Naive thymus-derived CD4-positive, alpha-beta T cell (primary cell): ENCODE measurements at regions not wholly inside any gene's neighbourhood (a gene's known extent, or its start where the extent isn't known, plus 50 kb on each side); places are given as distances from the start of the nearest gene placed in this dataset.

Experiments
- ATAC-seq: fragments of 150-1000 bp; cut with Tn5 transposase; 2 replicates; pipeline ENCODE4 v1.10.0; 2021; ENCODE audit warnings: mild to moderate bottlenecking, moderate library complexity
- CTCF ChIA-PET: fragments of 350-600 bp; sonication (Branson Sonifier 250); formaldehyde crosslinking; loops from one replicate; lab custom pipeline; 2021; ENCODE audit warnings: antibody characterized with exemption; lab: Charles Lee
- POLR2A ChIA-PET: fragments of 350-600 bp; sonication (Branson Sonifier 250); formaldehyde crosslinking; loops from one replicate; lab custom pipeline; 2021; ENCODE audit warnings: antibody characterized with exemption, inconsistent platforms; lab: Charles Lee
- DNase-seq, 9 donors: peaks; one replicate each; pipeline versions ENCODE4 v3.0.0 to v3.0.0-alpha.2; 2020 to 2022; ENCODE audit warnings: mixed read lengths in 1 of 9
- H3K27ac ChIP-seq: one replicate; pipeline ENCODE4 v1.7.0; 2013; ENCODE audit warnings: mild to moderate bottlenecking, low read depth, low read length, moderate library complexity
- H3K27me3 ChIP-seq, 2 donors: one replicate each; pipeline ENCODE4 v1.7.0; 2013; ENCODE audit warnings: low read length in 2 of 2, mild to moderate bottlenecking in 2 of 2, moderate library complexity in 2 of 2; ENCODE audit not compliant: control insufficient read depth in 2 of 2, insufficient read depth in 2 of 2
- H3K36me3 ChIP-seq, 3 experiments: 1 replicate in 2 of 3; 2 replicates in 1 of 3; pipeline ENCODE4 v1.7.0; 2013; ENCODE audit warnings: low read length in 3 of 3, mild to moderate bottlenecking in 3 of 3, moderate library complexity in 1 of 3; ENCODE audit not compliant: insufficient read depth in 3 of 3, control insufficient read depth in 2 of 3
- H3K4me1 ChIP-seq, 2 donors: one replicate each; pipeline ENCODE4 v1.7.0; 2013; ENCODE audit warnings: low read length in 2 of 2, mild to moderate bottlenecking in 2 of 2, moderate library complexity in 1 of 2; ENCODE audit not compliant: control insufficient read depth in 2 of 2, insufficient read depth in 2 of 2
- H3K4me3 ChIP-seq: 2 replicates; pipeline ENCODE4 v1.7.0; 2013; ENCODE audit warnings: mild to moderate bottlenecking, low read length
- H3K9me3 ChIP-seq, 3 experiments: 1 replicate in 2 of 3; 2 replicates in 1 of 3; pipeline ENCODE4 v1.7.0; 2013; ENCODE audit warnings: low read length in 3 of 3; ENCODE audit not compliant: control insufficient read depth in 2 of 3
- H3K27ac Mint-ChIP-seq, 9 donors: one replicate each; pipeline ENCODE4 v1.8.0; 2020 to 2022; ENCODE audit warnings: mixed read lengths in 9 of 9, mild to moderate bottlenecking in 8 of 9, moderate library complexity in 5 of 9, inconsistent platforms in 2 of 9
- H3K27me3 Mint-ChIP-seq, 5 donors: one replicate each; pipeline ENCODE4 v1.8.0; 2021 to 2022; ENCODE audit warnings: mixed read lengths in 5 of 5, mild to moderate bottlenecking in 1 of 5
- H3K36me3 Mint-ChIP-seq, 5 donors: one replicate each; pipeline ENCODE4 v1.8.0; 2020 to 2022; ENCODE audit warnings: mixed read lengths in 5 of 5, mild to moderate bottlenecking in 3 of 5, inconsistent platforms in 1 of 5
- H3K4me1 Mint-ChIP-seq, 7 donors: one replicate each; pipeline ENCODE4 v1.8.0; 2020 to 2022; ENCODE audit warnings: mixed read lengths in 7 of 7, mild to moderate bottlenecking in 3 of 7, inconsistent platforms in 1 of 7
- H3K4me3 Mint-ChIP-seq, 10 donors: one replicate each; pipeline ENCODE4 v1.8.0; 2020 to 2022; ENCODE audit warnings: mild to moderate bottlenecking in 10 of 10, mixed read lengths in 10 of 10, moderate library complexity in 6 of 10, inconsistent platforms in 2 of 10
- H3K9me3 Mint-ChIP-seq, 11 donors: one replicate each; pipeline ENCODE4 v1.8.0; 2020 to 2022; ENCODE audit warnings: mixed read lengths in 11 of 11, mild to moderate bottlenecking in 4 of 11, inconsistent platforms in 1 of 11, moderate library complexity in 1 of 11
- intact Hi-C, 2 donors: fragments of 100-400 bp; cut with micrococcal nuclease; formaldehyde crosslinking; loops; one replicate each; pipeline ENCODE4 v1.15.1; 2023

GRCh38 chr6:84528201-84528600 is 236.2 kb downstream of the TBX18 start:
- Mint-ChIP-seq H3K36me3 (no peaks in the 10 kb centered on the region), H3K27ac (no peak overlapping the region), H3K4me1 (no peaks in the 10 kb centered on the region), H3K9me3 (peaks cover 0 to 22% (median 6%) of the 10 kb centered on the region in 11 donors), H3K4me3 (no peak overlapping the region), H3K27me3 (no peaks in the 10 kb centered on the region)
- Histone ChIP-seq H3K9me3 (no peaks in the 10 kb centered on the region), H3K36me3 (no peaks in the 10 kb centered on the region), H3K4me1 (no peaks in the 10 kb centered on the region), H3K27ac (no peak overlapping the region), H3K27me3 (no peaks in the 10 kb centered on the region), H3K4me3 (no peak overlapping the region)
- intact Hi-C loops, result no loop called here
- ChIA-PET CTCF (no interaction called here), POLR2A (no interaction called here)
- DNase-seq (no peak), ATAC-seq (no peak)

- Mint-ChIP-seq H3K4me1 (no peaks in the 10 kb centered on the region), H3K27ac (no peak overlapping the region), H3K27me3 (no peaks in the 10 kb centered on the region), H3K9me3 (peaks cover 0 to 19% (median 6%) of the 10 kb centered on the region in 11 donors), H3K36me3 (no peaks in the 10 kb centered on the region), H3K4me3 (no peak overlapping the region)
- POLR2A ChIA-PET, result no interaction called here
- ATAC-seq, result no peak
- no peaks in the 10 kb centered on the region for H3K9me3 ChIP-seq
- no peak for DNase-seq
- H3K36me3 ChIP-seq, result no peaks in the 10 kb centered on the region
- intact Hi-C loops, result no loop called here
- no peak overlapping the region for H3K4me3 ChIP-seq
- H3K4me1 ChIP-seq, result no peaks in the 10 kb centered on the region
- CTCF ChIA-PET, result no interaction called here
- H3K27ac ChIP-seq, result no peak overlapping the region
- H3K27me3 ChIP-seq, result no peaks in the 10 kb centered on the region
Observed at GRCh38 chr6:84526631-84527030, 237.8 kb downstream of the TBX18 start.

- Histone ChIP-seq H3K9me3 (no peaks in the 10 kb centered on the region), H3K4me3 (no peak overlapping the region), H3K4me1 (no peaks in the 10 kb centered on the region), H3K27me3 (no peaks in the 10 kb centered on the region), H3K36me3 (no peaks in the 10 kb centered on the region), H3K27ac (no peak overlapping the region)
- Mint-ChIP-seq H3K4me1 (no peaks in the 10 kb centered on the region), H3K36me3 (no peaks in the 10 kb centered on the region), H3K27me3 (no peaks in the 10 kb centered on the region), H3K4me3 (no peak overlapping the region), H3K9me3 (peaks cover 0 to 16% (median 5%) of the 10 kb centered on the region in 11 donors), H3K27ac (no peak overlapping the region)
- POLR2A ChIA-PET, result no interaction called here
- no peak for ATAC-seq
- DNase-seq, result no peak
- intact Hi-C loops, result no loop called here
- CTCF ChIA-PET, result no interaction called here
Observed at GRCh38 chr6:84525907-84526306, 238.5 kb downstream of the TBX18 start.

- H3K36me3 ChIP-seq, result no peaks in the 10 kb centered on the region
- no peak overlapping the region for H3K27ac Mint-ChIP-seq
- H3K4me1 ChIP-seq, result no peaks in the 10 kb centered on the region
- H3K27ac ChIP-seq, result no peak overlapping the region
- ATAC-seq (no peak), DNase-seq (no peak)
- ChIA-PET CTCF (no interaction called here), POLR2A (no interaction called here)
- H3K36me3 Mint-ChIP-seq, result no peaks in the 10 kb centered on the region
- no peaks in the 10 kb centered on the region for H3K4me1 Mint-ChIP-seq
- no peaks in the 10 kb centered on the region for H3K27me3 ChIP-seq
- H3K27me3 Mint-ChIP-seq, result no peaks in the 10 kb centered on the region
- intact Hi-C loops, result no loop called here
- no peaks in the 10 kb centered on the region for H3K9me3 ChIP-seq
- H3K4me3 Mint-ChIP-seq, result no peak overlapping the region
- no peak overlapping the region for H3K4me3 ChIP-seq
- peaks cover 0 to 16% (median 2%) of the 10 kb centered on the region in 11 donors for H3K9me3 Mint-ChIP-seq
Observed at GRCh38 chr6:84524636-84525035, 239.8 kb downstream of the TBX18 start.

GRCh38 chr6:84522135-84522549 is 242.3 kb downstream of the TBX18 start:
- CTCF ChIA-PET, result no interaction called here
- no peak overlapping the region for H3K4me3 ChIP-seq
- H3K27ac ChIP-seq, result no peak overlapping the region
- Mint-ChIP-seq H3K9me3 (peaks cover 0 to 10% (median 0%) of the 10 kb centered on the region in 11 donors), H3K27ac (no peak overlapping the region), H3K27me3 (peaks cover 0 to 5% (median 0%) of the 10 kb centered on the region in 5 donors), H3K4me1 (no peaks in the 10 kb centered on the region), H3K4me3 (no peak overlapping the region), H3K36me3 (no peaks in the 10 kb centered on the region)
- no peaks in the 10 kb centered on the region for H3K4me1 ChIP-seq
- POLR2A ChIA-PET, result no interaction called here
- H3K27me3 ChIP-seq, result no peaks in the 10 kb centered on the region
- intact Hi-C loops, result no loop called here
- DNase-seq (no peak), ATAC-seq (no peak)
- no peaks in the 10 kb centered on the region for H3K36me3 ChIP-seq
- no peaks in the 10 kb centered on the region for H3K9me3 ChIP-seq

GRCh38 chr6:84521511-84521910 is 242.9 kb downstream of the TBX18 start:
- Mint-ChIP-seq H3K27me3 (peaks cover 0 to 5% (median 0%) of the 10 kb centered on the region in 5 donors), H3K36me3 (no peaks in the 10 kb centered on the region), H3K4me1 (no peaks in the 10 kb centered on the region), H3K4me3 (no peak overlapping the region), H3K27ac (no peak overlapping the region), H3K9me3 (peaks cover 0 to 7% (median 0%) of the 10 kb centered on the region in 11 donors)
- ATAC-seq (no peak), DNase-seq (no peak)
- ChIA-PET POLR2A (no interaction called here), CTCF (no interaction called here)
- H3K4me1 ChIP-seq, result no peaks in the 10 kb centered on the region
- H3K27me3 ChIP-seq, result no peaks in the 10 kb centered on the region
- no peak overlapping the region for H3K4me3 ChIP-seq
- intact Hi-C loops, result no loop called here
- H3K27ac ChIP-seq, result no peak overlapping the region
- H3K36me3 ChIP-seq, result no peaks in the 10 kb centered on the region
- H3K9me3 ChIP-seq, result no peaks in the 10 kb centered on the region

- POLR2A ChIA-PET, result interaction anchor here (0.6 kb wide), 1 partner anchor 90 kb away, joined by 3 read pairs; no protein-coding TSS in a partner anchor
- peaks cover 0 to 5% (median 0%) of the 10 kb centered on the region in 5 donors for H3K27me3 Mint-ChIP-seq
- Histone ChIP-seq H3K4me1 (no peaks in the 10 kb centered on the region), H3K4me3 (no peak overlapping the region), H3K27me3 (no peaks in the 10 kb centered on the region), H3K9me3 (no peaks in the 10 kb centered on the region), H3K36me3 (no peaks in the 10 kb centered on the region), H3K27ac (no peak overlapping the region)
- no peaks in the 10 kb centered on the region for H3K4me1 Mint-ChIP-seq
- H3K36me3 Mint-ChIP-seq, result no peaks in the 10 kb centered on the region
- no peak overlapping the region for H3K4me3 Mint-ChIP-seq
- intact Hi-C loops, result no loop called here
- H3K9me3 Mint-ChIP-seq, result peaks cover 0 to 6% (median 0%) of the 10 kb centered on the region in 11 donors
- ATAC-seq, result no peak
- DNase-seq, result no peak
- no peak overlapping the region for H3K27ac Mint-ChIP-seq
- CTCF ChIA-PET, result interaction anchor here (0.6 kb wide), 1 partner anchor 57 kb away, joined by 6 read pairs; no protein-coding TSS in a partner anchor
Observed at GRCh38 chr6:84517741-84518530, 246.5 kb downstream of the TBX18 start.
